Neutrophil (primary cell): ENCODE measurements at regions not wholly inside any gene's neighbourhood (a gene's known extent, or its start where the extent isn't known, plus 50 kb on each side); places are given as distances from the start of the nearest gene placed in this dataset.

Experiments used
- H3K27ac ChIP-seq: fragments of 200-600 bp; sonication (generic); 2 replicates; pipeline ENCODE4 v1.5.1; 2016; ENCODE audit warnings: mild to moderate bottlenecking, moderate library complexity
- H3K27me3 ChIP-seq: fragments of 200-600 bp; sonication (generic); 2 replicates; pipeline ENCODE4 v1.6.0; 2016; ENCODE audit warnings: mild to moderate bottlenecking
- H3K36me3 ChIP-seq: fragments of 200-600 bp; sonication (generic); 2 replicates; pipeline ENCODE4 v1.5.1; 2017
- H3K4me1 ChIP-seq, 2 experiments: fragments of 200-600 bp in 1 of 2; sonication (generic) in 1 of 2; 1 replicate in 1 of 2; 2 replicates in 1 of 2; pipeline versions ENCODE4 v1.5.1 to v1.6.1; 2013 to 2016; ENCODE audit warnings: low read depth in 1 of 2, low read length in 1 of 2, mild to moderate bottlenecking in 1 of 2, moderate library complexity in 1 of 2; ENCODE audit not compliant: control insufficient read depth in 1 of 2, insufficient read depth in 1 of 2
- H3K4me3 ChIP-seq, 2 experiments: fragments of 200-600 bp in 1 of 2; sonication (generic) in 1 of 2; 1 replicate in 1 of 2; 2 replicates in 1 of 2; pipeline ENCODE4 v1.5.1; 2013 to 2016; ENCODE audit warnings: low read depth in 1 of 2, low read length in 1 of 2, mild to moderate bottlenecking in 1 of 2, moderate library complexity in 1 of 2
- H3K9me3 ChIP-seq: fragments of 200-600 bp; sonication (generic); 2 replicates; pipeline ENCODE4 v1.5.1; 2016
- CTCF ChIP-seq: fragments of 200-600 bp; sonication (generic); IDR thresholded peaks from 2 replicates; pipeline ENCODE4 v1.5.1; 2016; ENCODE audit warnings: antibody characterized with exemption

GRCh38 chr20:16955462-16955861 lies 207.3 kb downstream of the OTOR start:
- no peak for TF ChIP-seq CTCF
- no peaks in the 10 kb centered on the region for H3K9me3 ChIP-seq
- no peak overlapping the region for H3K27ac ChIP-seq
- no peaks in the 10 kb centered on the region for H3K36me3 ChIP-seq
- H3K27me3 ChIP-seq, result no peaks in the 10 kb centered on the region
- no peaks in the 10 kb centered on the region for H3K4me1 ChIP-seq
- H3K4me3 ChIP-seq, result no peak overlapping the region

- no peaks in the 10 kb centered on the region for H3K9me3 ChIP-seq
- H3K4me1 ChIP-seq, result no peaks in the 10 kb centered on the region
- no peak for TF ChIP-seq CTCF
- no peaks in the 10 kb centered on the region for H3K27me3 ChIP-seq
- H3K36me3 ChIP-seq, result no peaks in the 10 kb centered on the region
- no peak overlapping the region for H3K4me3 ChIP-seq
- H3K27ac ChIP-seq, result no peak overlapping the region
Observed at GRCh38 chr20:16955971-16956370, 207.8 kb downstream of the OTOR start.

GRCh38 chr20:16965401-16965800 lies 217.2 kb downstream of the OTOR start:
- no peaks in the 10 kb centered on the region for H3K36me3 ChIP-seq
- no peak overlapping the region for H3K27ac ChIP-seq

GRCh38 chr20:16966276-16966880 lies 218.2 kb downstream of the OTOR start:
- H3K27ac ChIP-seq, result no peak overlapping the region
- H3K36me3 ChIP-seq, result no peaks in the 10 kb centered on the region
- no peaks in the 10 kb centered on the region for H3K27me3 ChIP-seq
- no peak for TF ChIP-seq CTCF
- H3K9me3 ChIP-seq, result no peaks in the 10 kb centered on the region
- H3K4me3 ChIP-seq, result no peak overlapping the region
- H3K4me1 ChIP-seq, result no peaks in the 10 kb centered on the region

More at GRCh38 chr20:16965401-16965800, 217.2 kb downstream of the OTOR start:
- H3K4me1 ChIP-seq, result no peaks in the 10 kb centered on the region
- H3K4me3 ChIP-seq, result no peak overlapping the region
- H3K27me3 ChIP-seq, result no peaks in the 10 kb centered on the region
- H3K9me3 ChIP-seq, result no peaks in the 10 kb centered on the region
- TF ChIP-seq CTCF, result no peak

GRCh38 chr20:16968099-16968498 lies 219.9 kb downstream of the OTOR start:
- H3K9me3 ChIP-seq, result no peaks in the 10 kb centered on the region
- H3K4me3 ChIP-seq, result no peak overlapping the region
- no peaks in the 10 kb centered on the region for H3K36me3 ChIP-seq
- no peaks in the 10 kb centered on the region for H3K4me1 ChIP-seq
- no peak for TF ChIP-seq CTCF
- no peak overlapping the region for H3K27ac ChIP-seq
- H3K27me3 ChIP-seq, result no peaks in the 10 kb centered on the region

GRCh38 chr20:16970776-16971175 lies 222.6 kb downstream of the OTOR start:
- no peaks in the 10 kb centered on the region for H3K4me1 ChIP-seq
- H3K36me3 ChIP-seq, result no peaks in the 10 kb centered on the region
- H3K9me3 ChIP-seq, result no peaks in the 10 kb centered on the region
- H3K4me3 ChIP-seq, result no peak overlapping the region
- no peak for TF ChIP-seq CTCF
- no peak overlapping the region for H3K27ac ChIP-seq
- H3K27me3 ChIP-seq, result no peaks in the 10 kb centered on the region
